DOHH2 (cell line): ENCODE measurements at regions not wholly inside any gene's neighbourhood (a gene's known extent, or its start where the extent isn't known, plus 50 kb on each side); places are given as distances from the start of the nearest gene placed in this dataset.

ENCODE experiments used
- H3F3A ChIP-seq: fragments of 200-600 bp; sonication (generic), shearing (Covaris generic); 2 replicates; pipeline ENCODE4 v1.6.0; 2016; ENCODE audit warnings: antibody characterized with exemption, mild to moderate bottlenecking; ENCODE audit not compliant: control insufficient read depth, insufficient read depth
- H3K27ac ChIP-seq: fragments of 200-600 bp; sonication (generic); 2 replicates; pipeline ENCODE4 v1.5.1; 2014; ENCODE audit warnings: low read depth, mild to moderate bottlenecking, low read length, moderate library complexity
- H3K27me3 ChIP-seq: fragments of 200-600 bp; sonication (generic); 2 replicates; pipeline ENCODE4 v1.6.1; 2014; ENCODE audit warnings: mild to moderate bottlenecking, low read length, mixed read lengths; ENCODE audit not compliant: control insufficient read depth
- H3K36me3 ChIP-seq: fragments of 200-600 bp; sonication (generic); 2 replicates; pipeline ENCODE4 v1.6.1; 2014; ENCODE audit warnings: mild to moderate bottlenecking, low read length, moderate library complexity, mixed read lengths; ENCODE audit not compliant: control insufficient read depth
- H3K4me1 ChIP-seq: fragments of 200-600 bp; sonication (generic); 2 replicates; pipeline ENCODE4 v1.6.1; 2014; ENCODE audit warnings: mild to moderate bottlenecking, low read length, mixed read lengths; ENCODE audit not compliant: control insufficient read depth
- H3K4me2 ChIP-seq: fragments of 200-600 bp; sonication (generic); 2 replicates; pipeline ENCODE4 v1.6.0; 2014; ENCODE audit warnings: mild to moderate bottlenecking, low read length, moderate library complexity
- H3K4me3 ChIP-seq: fragments of 200-600 bp; sonication (generic); 2 replicates; pipeline ENCODE4 v1.5.1; 2014; ENCODE audit warnings: mild to moderate bottlenecking, low read length, mixed read lengths
- H3K79me2 ChIP-seq: fragments of 200-600 bp; sonication (generic); 2 replicates; pipeline ENCODE4 v1.6.1; 2014; ENCODE audit warnings: mild to moderate bottlenecking, low read length, mixed read lengths; ENCODE audit not compliant: control insufficient read depth
- H3K9me2 ChIP-seq: fragments of 200-600 bp; sonication (generic); replicated peaks from 2 replicates; pipeline ENCODE4 v1.6.1; 2014; ENCODE audit warnings: mild to moderate bottlenecking, low read length, mixed read lengths; ENCODE audit not compliant: control insufficient read depth
- H3K9me3 ChIP-seq: fragments of 200-600 bp; sonication (generic); 2 replicates; pipeline ENCODE4 v1.6.1; 2014; ENCODE audit warnings: antibody characterized with exemption, low read length, mixed read lengths; ENCODE audit not compliant: control insufficient read depth, insufficient read depth
- H4K20me1 ChIP-seq: fragments of 200-600 bp; sonication (generic); 2 replicates; pipeline ENCODE4 v1.6.0; 2014; ENCODE audit warnings: low read depth, mild to moderate bottlenecking, antibody characterized with exemption, low read length, moderate library complexity; ENCODE audit not compliant: control insufficient read depth, insufficient read depth
- CTCF ChIP-seq: fragments of 200-600 bp; sonication (generic); IDR thresholded peaks from one replicate; pipeline ENCODE4 v1.5.1; 2014; ENCODE audit warnings: antibody characterized with exemption, mild to moderate bottlenecking, low read depth, low read length; ENCODE audit not compliant: poor library complexity, severe bottlenecking
- EZH2phosphoT487 ChIP-seq: fragments of 200-600 bp; sonication (generic); IDR thresholded peaks from 2 replicates; pipeline ENCODE4 v1.6.1; 2017; ENCODE audit warnings: borderline replicate concordance, mild to moderate bottlenecking, antibody characterized with exemption, low read length, moderate library complexity, mixed read lengths

GRCh38 chr15:35142578-35142977 lies 57.5 kb upstream of the NANOGP8 start:
- no peaks in the 10 kb centered on the region for H4K20me1 ChIP-seq
- no peaks in the 10 kb centered on the region for H3K9me2 ChIP-seq
- no peak overlapping the region for H3K4me3 ChIP-seq
- H3K27ac ChIP-seq, result no peak overlapping the region
- no peaks in the 10 kb centered on the region for H3K36me3 ChIP-seq
- H3K4me1 ChIP-seq, result no peaks in the 10 kb centered on the region
- no peaks in the 10 kb centered on the region for H3K79me2 ChIP-seq
- TF ChIP-seq CTCF (no peak), EZH2phosphoT487 (no peak)
- H3F3A ChIP-seq, result no peaks in the 10 kb centered on the region
- no peak overlapping the region for H3K4me2 ChIP-seq
- H3K9me3 ChIP-seq, result no peaks in the 10 kb centered on the region
- H3K27me3 ChIP-seq, result peaks cover 7% of the 10 kb centered on the region

- Histone ChIP-seq H3K79me2 (no peaks in the 10 kb centered on the region), H3K9me2 (no peaks in the 10 kb centered on the region), H3K4me2 (no peak overlapping the region), H4K20me1 (no peaks in the 10 kb centered on the region), H3K9me3 (no peaks in the 10 kb centered on the region), H3K4me1 (no peaks in the 10 kb centered on the region), H3K4me3 (no peak overlapping the region), H3K36me3 (no peaks in the 10 kb centered on the region), H3K27ac (no peak overlapping the region), H3K27me3 (peaks cover 7% of the 10 kb centered on the region), H3F3A (no peaks in the 10 kb centered on the region)
- no peak for TF ChIP-seq CTCF
- no peak for TF ChIP-seq EZH2phosphoT487
These were observed 56.8 kb upstream of the NANOGP8 start for GRCh38 chr15:35141743-35142471.

DNA sequence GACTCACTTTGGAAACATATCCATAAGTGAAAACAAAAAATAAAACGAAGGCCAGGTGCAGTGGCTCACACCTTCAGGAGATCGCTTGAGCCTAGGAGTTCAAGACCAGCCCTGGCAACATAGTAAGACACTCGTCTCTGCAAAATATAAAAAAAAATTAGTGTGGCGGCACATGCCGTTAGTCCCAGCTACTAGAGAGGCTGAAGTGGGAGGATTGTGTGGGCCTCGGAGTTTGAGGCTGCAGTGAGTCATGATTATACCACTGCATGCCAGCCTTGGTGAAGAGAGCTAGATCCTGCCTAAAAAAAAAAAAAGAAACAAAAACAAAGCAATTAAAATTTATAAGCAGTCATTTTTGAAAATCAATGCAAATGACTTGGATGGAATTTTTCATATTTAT lies 54.7 kb upstream of the NANOGP8 start:
- Histone ChIP-seq H3K36me3 (no peaks in the 10 kb centered on the region), H3K4me2 (no peak overlapping the region), H4K20me1 (no peaks in the 10 kb centered on the region), H3K9me3 (no peaks in the 10 kb centered on the region), H3F3A (no peaks in the 10 kb centered on the region), H3K9me2 (no peaks in the 10 kb centered on the region), H3K27me3 (peaks cover 5% of the 10 kb centered on the region), H3K4me3 (no peak overlapping the region), H3K4me1 (no peaks in the 10 kb centered on the region), H3K27ac (no peak overlapping the region), H3K79me2 (no peaks in the 10 kb centered on the region)
- TF ChIP-seq EZH2phosphoT487 (no peak), CTCF (no peak)
